CD4-positive, CD25-positive, alpha-beta regulatory T cell (primary cell): ENCODE measurements at regions not wholly inside any gene's neighbourhood (a gene's known extent, or its start where the extent isn't known, plus 50 kb on each side); places are given as distances from the start of the nearest gene placed in this dataset.

ENCODE experiments used
- ATAC-seq, 2 donors: fragments of 150-1000 bp; cut with Tn5 transposase; one replicate each; pipeline ENCODE4 v1.10.0; 2021; ENCODE audit warnings: low read depth in 2 of 2, moderate number of reproducible peaks in 2 of 2, moderate library complexity in 1 of 2
- DNase-seq, 3 donors: peaks; one replicate each; pipeline versions ENCODE4 v3.0.0 to v3.0.0-alpha.2; 2012 to 2022; ENCODE audit warnings: mixed read lengths in 1 of 3
- H3K27ac ChIP-seq: one replicate; pipeline ENCODE4 v1.7.0; 2013; ENCODE audit warnings: mild to moderate bottlenecking, low read length; ENCODE audit not compliant: insufficient read depth, poor library complexity, severe bottlenecking
- H3K27me3 ChIP-seq: one replicate; pipeline ENCODE4 v1.7.0; 2013; ENCODE audit warnings: low read length; ENCODE audit not compliant: control insufficient read depth, insufficient read depth
- H3K36me3 ChIP-seq: one replicate; pipeline ENCODE4 v1.7.0; 2013; ENCODE audit warnings: mild to moderate bottlenecking, low read length, moderate library complexity; ENCODE audit not compliant: control insufficient read depth, insufficient read depth
- H3K4me1 ChIP-seq: 2 replicates; pipeline ENCODE4 v1.7.0; 2013; ENCODE audit warnings: mild to moderate bottlenecking, low read length; ENCODE audit not compliant: insufficient read depth, control insufficient read depth, poor library complexity, severe bottlenecking
- H3K4me3 ChIP-seq: one replicate; pipeline ENCODE4 v1.7.0; 2013; ENCODE audit warnings: low read depth, mild to moderate bottlenecking, low read length, moderate library complexity
- H3K9me3 ChIP-seq, 2 experiments: 1 replicate in 1 of 2; 2 replicates in 1 of 2; pipeline ENCODE4 v1.7.0; 2013; ENCODE audit warnings: low read length in 2 of 2, mild to moderate bottlenecking in 1 of 2, moderate library complexity in 1 of 2; ENCODE audit not compliant: control insufficient read depth in 2 of 2
- H3K27ac Mint-ChIP-seq, 3 donors: one replicate each; pipeline ENCODE4 v1.8.0; 2020 to 2022; ENCODE audit warnings: mild to moderate bottlenecking in 3 of 3, mixed read lengths in 3 of 3, moderate library complexity in 2 of 3
- H3K27me3 Mint-ChIP-seq: one replicate; pipeline ENCODE4 v1.8.0; 2022; ENCODE audit warnings: mild to moderate bottlenecking, mixed read lengths
- H3K36me3 Mint-ChIP-seq: one replicate; pipeline ENCODE4 v1.8.0; 2020; ENCODE audit warnings: mixed read lengths
- H3K4me1 Mint-ChIP-seq, 4 donors: one replicate each; pipeline ENCODE4 v1.8.0; 2020 to 2022; ENCODE audit warnings: mixed read lengths in 4 of 4, mild to moderate bottlenecking in 1 of 4
- H3K4me3 Mint-ChIP-seq, 4 donors: one replicate each; pipeline ENCODE4 v1.8.0; 2020 to 2022; ENCODE audit warnings: mild to moderate bottlenecking in 4 of 4, mixed read lengths in 4 of 4, moderate library complexity in 3 of 4
- H3K9me3 Mint-ChIP-seq, 7 donors: one replicate each; pipeline ENCODE4 v1.8.0; 2020 to 2022; ENCODE audit warnings: mixed read lengths in 7 of 7, mild to moderate bottlenecking in 3 of 7, moderate library complexity in 2 of 7

DNA sequence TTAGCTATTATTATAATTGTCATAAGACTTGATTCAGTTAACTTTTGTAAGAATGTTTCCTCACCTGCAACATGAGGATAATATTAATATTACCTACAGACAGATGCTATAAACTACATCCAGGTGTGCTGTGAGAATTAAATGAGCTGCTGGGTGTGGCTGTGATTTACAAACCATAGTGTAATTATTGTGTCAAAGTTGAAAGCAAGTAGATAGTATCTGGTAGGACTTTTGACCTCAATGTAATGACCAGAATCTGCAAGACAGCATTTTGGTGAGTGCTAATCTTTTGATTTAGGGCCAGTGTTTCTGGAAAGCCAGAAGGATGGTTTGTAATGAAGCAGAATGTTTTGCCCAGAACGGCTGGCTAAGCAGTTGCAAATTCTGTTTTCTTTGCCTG is 162.5 kb downstream of the TRMT11 start:
- no peak overlapping the region for H3K4me3 ChIP-seq
- H3K36me3 ChIP-seq, result no peaks in the 10 kb centered on the region
- DNase-seq (no peak), ATAC-seq (no peak)
- H3K36me3 Mint-ChIP-seq, result no peaks in the 10 kb centered on the region
- no peaks in the 10 kb centered on the region for H3K27me3 Mint-ChIP-seq
- H3K9me3 Mint-ChIP-seq, result peaks cover 0 to 2% (median 0%) of the 10 kb centered on the region in 7 donors
- no peaks in the 10 kb centered on the region for H3K27me3 ChIP-seq
- H3K4me3 Mint-ChIP-seq, result no peak overlapping the region
- H3K27ac Mint-ChIP-seq, result no peak overlapping the region
- H3K4me1 ChIP-seq, result no peaks in the 10 kb centered on the region
- H3K4me1 Mint-ChIP-seq, result no peaks in the 10 kb centered on the region
- H3K27ac ChIP-seq, result no peak overlapping the region
- no peaks in the 10 kb centered on the region for H3K9me3 ChIP-seq

DNA sequence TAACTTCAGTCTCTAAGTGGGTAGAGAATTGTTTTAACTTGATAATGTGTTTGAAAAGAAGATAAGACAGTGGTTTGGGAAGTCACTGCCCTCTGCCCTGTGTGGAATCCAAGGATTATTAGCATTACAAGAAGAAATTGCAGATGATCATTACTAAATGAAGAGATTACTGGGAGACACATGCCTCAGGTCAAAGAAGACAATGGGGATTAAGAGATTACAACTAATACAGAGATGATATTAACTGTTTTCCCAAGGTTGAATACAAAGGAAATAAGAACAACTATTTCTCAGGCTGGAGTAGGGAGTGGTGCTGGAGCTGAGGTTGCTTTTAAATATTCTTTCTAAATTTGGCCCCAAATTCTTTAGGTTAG is 166.0 kb downstream of the TRMT11 start:
- no peaks in the 10 kb centered on the region for H3K27me3 Mint-ChIP-seq
- H3K4me3 Mint-ChIP-seq, result no peak overlapping the region
- no peak overlapping the region for H3K27ac ChIP-seq
- no peaks in the 10 kb centered on the region for H3K27me3 ChIP-seq
- no peaks in the 10 kb centered on the region for H3K4me1 Mint-ChIP-seq
- no peaks in the 10 kb centered on the region for H3K36me3 ChIP-seq
- no peaks in the 10 kb centered on the region for H3K4me1 ChIP-seq
- no peaks in the 10 kb centered on the region for H3K36me3 Mint-ChIP-seq
- peaks cover 0 to 2% (median 0%) of the 10 kb centered on the region in 7 donors for H3K9me3 Mint-ChIP-seq
- H3K4me3 ChIP-seq, result no peak overlapping the region
- DNase-seq (no peak), ATAC-seq (no peak)
- H3K27ac Mint-ChIP-seq, result no peak overlapping the region
- H3K9me3 ChIP-seq, result no peaks in the 10 kb centered on the region

DNA sequence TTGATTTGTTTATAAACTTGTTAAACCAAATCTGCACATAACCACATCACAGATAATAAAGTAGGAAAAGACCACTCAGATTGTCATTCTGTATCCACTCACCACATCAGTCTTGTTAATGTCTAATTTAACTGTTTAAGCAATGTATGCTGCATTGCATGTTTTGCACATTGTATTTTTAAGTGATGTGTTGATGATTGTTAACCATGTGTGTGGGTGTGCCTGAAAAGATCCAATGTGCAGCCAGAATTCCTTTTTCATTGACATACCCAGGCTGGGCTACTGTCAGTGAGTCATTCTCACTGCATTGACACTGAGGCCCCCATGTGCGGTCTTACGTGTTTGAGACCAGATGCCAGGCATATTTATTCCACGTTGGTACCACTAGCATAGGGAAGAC is 167.3 kb downstream of the TRMT11 start:
- Mint-ChIP-seq H3K36me3 (no peaks in the 10 kb centered on the region), H3K27ac (no peak overlapping the region), H3K27me3 (no peaks in the 10 kb centered on the region), H3K9me3 (no peaks in the 10 kb centered on the region), H3K4me1 (no peaks in the 10 kb centered on the region), H3K4me3 (no peak overlapping the region)
- no peaks in the 10 kb centered on the region for H3K4me1 ChIP-seq
- no peak for DNase-seq
- H3K4me3 ChIP-seq, result no peak overlapping the region
- H3K36me3 ChIP-seq, result no peaks in the 10 kb centered on the region
- H3K9me3 ChIP-seq, result no peaks in the 10 kb centered on the region
- ATAC-seq, result no peak
- H3K27me3 ChIP-seq, result no peaks in the 10 kb centered on the region
- no peak overlapping the region for H3K27ac ChIP-seq

GRCh38 chr6:126156973-126157372 is 170.6 kb downstream of the TRMT11 start:
- no peaks in the 10 kb centered on the region for H3K27me3 ChIP-seq
- ATAC-seq, result no peak
- no peaks in the 10 kb centered on the region for H3K9me3 Mint-ChIP-seq
- no peaks in the 10 kb centered on the region for H3K4me1 ChIP-seq
- no peaks in the 10 kb centered on the region for H3K4me1 Mint-ChIP-seq
- no peaks in the 10 kb centered on the region for H3K27me3 Mint-ChIP-seq
- no peak overlapping the region for H3K4me3 Mint-ChIP-seq
- DNase-seq, result no peak
- no peaks in the 10 kb centered on the region for H3K36me3 ChIP-seq
- H3K4me3 ChIP-seq, result no peak overlapping the region
- H3K27ac Mint-ChIP-seq, result no peak overlapping the region
- no peak overlapping the region for H3K27ac ChIP-seq
- no peaks in the 10 kb centered on the region for H3K9me3 ChIP-seq
- no peaks in the 10 kb centered on the region for H3K36me3 Mint-ChIP-seq

- H3K36me3 Mint-ChIP-seq, result no peaks in the 10 kb centered on the region
- H3K27me3 Mint-ChIP-seq, result peaks cover 7% of the 10 kb centered on the region
- Histone ChIP-seq H3K4me3 (no peak overlapping the region), H3K4me1 (no peaks in the 10 kb centered on the region), H3K27ac (no peak overlapping the region), H3K27me3 (no peaks in the 10 kb centered on the region), H3K9me3 (no peaks in the 10 kb centered on the region), H3K36me3 (no peaks in the 10 kb centered on the region)
- ATAC-seq (no peak), DNase-seq (no peak)
- H3K4me3 Mint-ChIP-seq, result no peak overlapping the region
- H3K4me1 Mint-ChIP-seq, result peaks cover 0 to 5% (median 2%) of the 10 kb centered on the region in 4 donors
- no peak overlapping the region for H3K27ac Mint-ChIP-seq
- H3K9me3 Mint-ChIP-seq, result peaks cover 0 to 21% (median 5%) of the 10 kb centered on the region in 7 donors
Measured at GRCh38 chr6:126167726-126168125, 172.2 kb upstream of the CENPW start.

- peaks cover 0 to 5% (median 2%) of the 10 kb centered on the region in 4 donors for H3K4me1 Mint-ChIP-seq
Measured at GRCh38 chr6:126170433-126170832, 169.5 kb upstream of the CENPW start.

GRCh38 chr6:126170978-126171382 is 168.9 kb upstream of the CENPW start:
- Histone ChIP-seq H3K4me3 (peak overlapping the region; percentile 51), H3K9me3 (no peaks in the 10 kb centered on the region), H3K36me3 (no peaks in the 10 kb centered on the region), H3K27ac (no peak overlapping the region), H3K27me3 (no peaks in the 10 kb centered on the region), H3K4me1 (no peaks in the 10 kb centered on the region)
- Mint-ChIP-seq H3K4me1 (peaks cover 0 to 5% (median 2%) of the 10 kb centered on the region in 4 donors), H3K9me3 (peaks cover 0 to 3% (median 0%) of the 10 kb centered on the region in 7 donors), H3K36me3 (no peaks in the 10 kb centered on the region), H3K4me3 (no peak overlapping the region), H3K27me3 (peaks cover 8% of the 10 kb centered on the region), H3K27ac (peak overlapping the region in 1 of 3 donors; percentile 13)
- peak in 2 of 3 donors; percentile 8 to 71 for DNase-seq
- peak in 1 of 2 donors; percentile 58 for ATAC-seq

More at GRCh38 chr6:126170433-126170832, 169.5 kb upstream of the CENPW start:
- Histone ChIP-seq H3K36me3 (no peaks in the 10 kb centered on the region), H3K27me3 (no peaks in the 10 kb centered on the region), H3K4me3 (no peak overlapping the region), H3K4me1 (no peaks in the 10 kb centered on the region), H3K27ac (no peak overlapping the region), H3K9me3 (no peaks in the 10 kb centered on the region)
- Mint-ChIP-seq H3K36me3 (no peaks in the 10 kb centered on the region), H3K27me3 (peaks cover 8% of the 10 kb centered on the region), H3K4me3 (no peak overlapping the region), H3K27ac (no peak overlapping the region), H3K9me3 (peaks cover 0 to 5% (median 0%) of the 10 kb centered on the region in 7 donors)
- ATAC-seq (no peak), DNase-seq (no peak)

GRCh38 chr6:126172131-126172530 is 167.8 kb upstream of the CENPW start:
- Histone ChIP-seq H3K27ac (no peak overlapping the region), H3K4me1 (no peaks in the 10 kb centered on the region), H3K4me3 (no peak overlapping the region), H3K36me3 (no peaks in the 10 kb centered on the region), H3K9me3 (no peaks in the 10 kb centered on the region), H3K27me3 (no peaks in the 10 kb centered on the region)
- no peaks in the 10 kb centered on the region for H3K36me3 Mint-ChIP-seq
- DNase-seq (no peak), ATAC-seq (no peak)
- peaks cover 8% of the 10 kb centered on the region for H3K27me3 Mint-ChIP-seq
- peaks cover 0 to 5% (median 2%) of the 10 kb centered on the region in 4 donors for H3K4me1 Mint-ChIP-seq
- H3K9me3 Mint-ChIP-seq, result no peaks in the 10 kb centered on the region
- H3K27ac Mint-ChIP-seq, result no peak overlapping the region
- no peak overlapping the region for H3K4me3 Mint-ChIP-seq
